GM12878 (cell line): ENCODE measurements at regions not wholly inside any gene's neighbourhood (a gene's known extent, or its start where the extent isn't known, plus 50 kb on each side); places are given as distances from the start of the nearest gene placed in this dataset.

Experiments
- EZH2 ChIP-seq: IDR thresholded peaks from 2 replicates; pipeline ENCODE4 v1.6.1; 2012; ENCODE audit warnings: low read depth, mild to moderate bottlenecking, control low read depth, inconsistent platforms, low read length, borderline replicate concordance; ENCODE audit not compliant: control insufficient read depth
- SMC3 ChIP-seq: IDR thresholded peaks from 2 replicates; pipeline ENCODE4 v1.6.1; 2011; ENCODE audit warnings: low read length, improper control_type of control experiment, borderline replicate concordance
- TCF3 ChIP-seq: IDR thresholded peaks from 2 replicates; pipeline ENCODE4 v1.6.1; 2012; ENCODE audit warnings: low read depth, mild to moderate bottlenecking, low read length, borderline replicate concordance; ENCODE audit not compliant: insufficient read depth

DNA sequence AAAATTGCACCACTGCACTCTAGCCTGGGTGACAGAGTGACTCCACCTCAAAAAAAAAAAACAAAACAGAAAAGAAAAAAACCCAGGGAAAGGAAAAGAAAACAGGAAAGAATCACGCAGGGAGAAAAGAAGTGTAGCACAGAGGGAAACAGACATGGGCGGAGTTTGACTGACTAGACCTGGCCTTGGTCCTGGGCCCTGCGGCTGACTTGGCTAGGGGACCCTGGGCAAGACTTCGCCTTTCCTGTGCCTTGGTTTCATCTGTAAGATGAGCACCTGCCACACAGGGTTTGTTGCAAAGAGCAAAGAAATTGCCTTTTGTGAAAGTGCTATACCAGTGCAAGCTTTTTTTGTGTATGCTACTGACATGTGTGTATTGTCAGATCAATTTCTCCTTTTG lies 71.3 kb upstream of the KCNG1 start:
- TF ChIP-seq EZH2, result no peak
- no peak for TF ChIP-seq SMC3
- no peak for TF ChIP-seq TCF3
